VCaP (cell line): ENCODE measurements at regions not wholly inside any gene's neighbourhood (a gene's known extent, or its start where the extent isn't known, plus 50 kb on each side); places are given as distances from the start of the nearest gene placed in this dataset.
A peak's percentile ranks its signal among the peaks of the same experiment; 100 is the strongest.
"Not testable (repeated sequence)": the region's sequence is repeated elsewhere in the genome, so short reads cannot be mapped to it uniquely, and the experiment has no call there.

Source experiments
- H3K27ac ChIP-seq: fragments of 450-650 bp; 2 replicates; pipeline ENCODE4 v1.5.1; 2017
- CTCF ChIP-seq: fragments of 450-650 bp; conservative IDR thresholded peaks from 2 replicates; pipeline ENCODE4 v1.5.1; 2017; ENCODE audit warnings: mild to moderate bottlenecking, moderate library complexity

- peak overlapping the region; percentile 75 for H3K27ac ChIP-seq
- TF ChIP-seq CTCF: no peak
Measured at GRCh38 chr2:234363011-234363487, 133.8 kb downstream of the ARL4C start.

- not testable (repeated sequence) for H3K27ac ChIP-seq
Measured at GRCh38 chr2:234360313-234360975, 136.4 kb downstream of the ARL4C start.

- no peak for TF ChIP-seq CTCF
- H3K27ac ChIP-seq: no peak overlapping the region
Measured at GRCh38 chr2:234357666-234358065, 139.2 kb downstream of the ARL4C start.

GRCh38 chr2:234355808-234356365 lies 141.0 kb downstream of the ARL4C start:
- no peak overlapping the region for H3K27ac ChIP-seq
- no peak for TF ChIP-seq CTCF

- no peak overlapping the region for H3K27ac ChIP-seq
- TF ChIP-seq CTCF: no peak
Measured at GRCh38 chr2:234355021-234355720, 141.7 kb downstream of the ARL4C start.

GRCh38 chr2:234352270-234352669 lies 144.6 kb downstream of the ARL4C start:
- H3K27ac ChIP-seq: no peak overlapping the region
- no peak for TF ChIP-seq CTCF

- H3K27ac ChIP-seq: not testable (repeated sequence)
Measured at GRCh38 chr2:234351866-234352265, 145.0 kb downstream of the ARL4C start.

GRCh38 chr2:234348081-234348480 lies 148.8 kb downstream of the ARL4C start:
- H3K27ac ChIP-seq: no peak overlapping the region
- TF ChIP-seq CTCF: no peak
